A673 (cell line): ENCODE measurements at regions not wholly inside any gene's neighbourhood (a gene's known extent, or its start where the extent isn't known, plus 50 kb on each side); places are given as distances from the start of the nearest gene placed in this dataset.

Experiments used
- BruUV-seq: library from RNA; stranded (reverse); fragments of 400-500 nt; replicated peaks from 2 replicates; lab custom pipeline; 2021; lab: Mats Ljungman, UMichigan
- CTCF ChIA-PET: fragments of 300-600 bp; sonication (Branson Sonifier 250); formaldehyde crosslinking; loops from one replicate; lab custom pipeline; 2022; ENCODE audit warnings: antibody characterized with exemption; lab: Charles Lee
- POLR2A ChIA-PET: fragments of 300-600 bp; sonication (Branson Sonifier 250); formaldehyde crosslinking; loops from one replicate; lab custom pipeline; 2022; ENCODE audit warnings: antibody characterized with exemption; ENCODE audit not compliant: low non-redundant PET; lab: Charles Lee
- DNase-seq: peaks from one replicate; pipeline ENCODE4 v3.0.0-alpha.2; 2015; ENCODE audit warnings: low spot score
- H3K27ac ChIP-seq: fragments of 200-600 bp; sonication (generic); 2 replicates; pipeline ENCODE4 v1.5.1; 2016; ENCODE audit warnings: mixed run types, low read depth, mild to moderate bottlenecking, mixed read lengths, antibody characterized with exemption, low read length; ENCODE audit not compliant: poor library complexity, severe bottlenecking
- H3K27me3 ChIP-seq: fragments of 200-600 bp; sonication (generic); replicated peaks from 2 replicates; pipeline ENCODE4 v1.6.1; 2017; ENCODE audit warnings: mixed run types, low read depth, mild to moderate bottlenecking, mixed read lengths, antibody characterized with exemption, low read length; ENCODE audit not compliant: insufficient read depth, poor library complexity
- H3K36me3 ChIP-seq: fragments of 200-600 bp; sonication (generic); 2 replicates; pipeline ENCODE4 v1.6.1; 2016; ENCODE audit warnings: mixed run types, mild to moderate bottlenecking, mixed read lengths, antibody characterized with exemption, low read length; ENCODE audit not compliant: insufficient read depth, poor library complexity, severe bottlenecking
- H3K4me1 ChIP-seq: fragments of 200-600 bp; sonication (generic); 2 replicates; pipeline ENCODE4 v1.6.1; 2017; ENCODE audit warnings: mixed run types, mild to moderate bottlenecking, mixed read lengths, antibody characterized with exemption, low read length; ENCODE audit not compliant: insufficient read depth, poor library complexity, severe bottlenecking
- H3K4me3 ChIP-seq: fragments of 200-600 bp; sonication (generic); 2 replicates; pipeline ENCODE4 v1.5.1; 2016; ENCODE audit warnings: low read depth, mixed run types, mild to moderate bottlenecking, mixed read lengths, low read length; ENCODE audit not compliant: poor library complexity, severe bottlenecking
- H3K9me3 ChIP-seq: fragments of 200-600 bp; sonication (generic); 2 replicates; pipeline ENCODE4 v1.6.1; 2016; ENCODE audit warnings: mixed run types, low read depth, mild to moderate bottlenecking, mixed read lengths, antibody characterized with exemption, low read length; ENCODE audit not compliant: poor library complexity, severe bottlenecking
- CTCF ChIP-seq: fragments of 300-800, 200-600 bp; sonication (generic); conservative IDR thresholded peaks from 2 replicates; pipeline ENCODE4 v1.5.1; 2017; ENCODE audit warnings: low read depth, mild to moderate bottlenecking, antibody characterized with exemption, low read length, moderate library complexity, mixed read lengths
- EZH2 ChIP-seq: fragments of 200-600 bp; sonication (generic); IDR thresholded peaks from 2 replicates; pipeline ENCODE4 v1.6.1; 2017; ENCODE audit warnings: borderline replicate concordance, low read depth, mild to moderate bottlenecking, mixed read lengths, antibody characterized with exemption, low read length; ENCODE audit not compliant: poor library complexity, severe bottlenecking
- intact Hi-C: fragments of 100-400 bp; cut with micrococcal nuclease; formaldehyde crosslinking; loops from one replicate; pipeline ENCODE4 v1.10.0; 2022; ENCODE audit not compliant: unreplicated experiment

GRCh38 chrX:39946822-39947221 lies 150.9 kb downstream of the BCOR start:
- POLR2A ChIA-PET, result no interaction called here
- Histone ChIP-seq H3K27me3 (no peaks in the 10 kb centered on the region), H3K36me3 (no peaks in the 10 kb centered on the region), H3K4me3 (no peak overlapping the region), H3K9me3 (no peaks in the 10 kb centered on the region), H3K4me1 (peaks cover 3% of the 10 kb centered on the region), H3K27ac (no peak overlapping the region)
- BruUV-seq, result no TSS peak
- TF ChIP-seq CTCF (no peak), EZH2 (no peak)
- CTCF ChIA-PET, result no interaction called here
- intact Hi-C loops, result no loop called here
- DNase-seq, result peak; percentile 25

GRCh38 chrX:39948582-39948981 lies 149.2 kb downstream of the BCOR start:
- Histone ChIP-seq H3K9me3 (no peaks in the 10 kb centered on the region), H3K27ac (no peak overlapping the region), H3K36me3 (no peaks in the 10 kb centered on the region), H3K27me3 (no peaks in the 10 kb centered on the region), H3K4me3 (no peak overlapping the region), H3K4me1 (no peaks in the 10 kb centered on the region)
- DNase-seq, result no peak
- ChIA-PET CTCF (no interaction called here), POLR2A (no interaction called here)
- intact Hi-C loops, result no loop called here
- no TSS peak for BruUV-seq
- TF ChIP-seq CTCF (no peak), EZH2 (no peak)

- CTCF ChIA-PET, result no interaction called here
- POLR2A ChIA-PET, result no interaction called here
- Histone ChIP-seq H3K9me3 (no peaks in the 10 kb centered on the region), H3K36me3 (no peaks in the 10 kb centered on the region), H3K4me3 (no peak overlapping the region), H3K27me3 (no peaks in the 10 kb centered on the region), H3K4me1 (no peaks in the 10 kb centered on the region), H3K27ac (no peak overlapping the region)
- no TSS peak for BruUV-seq
- intact Hi-C loops, result no loop called here
- no peak for DNase-seq
- TF ChIP-seq CTCF, result no peak
- TF ChIP-seq EZH2, result no peak
Measured at GRCh38 chrX:39950018-39950688, 147.6 kb downstream of the BCOR start.
